HS-5 (cell line): ENCODE measurements at regions not wholly inside any gene's neighbourhood (a gene's known extent, or its start where the extent isn't known, plus 50 kb on each side); places are given as distances from the start of the nearest gene placed in this dataset.

Experiments
- DNase-seq: peaks from one replicate; pipeline ENCODE4 v3.0.0-alpha.2; 2012; ENCODE audit warnings: low read depth

DNA sequence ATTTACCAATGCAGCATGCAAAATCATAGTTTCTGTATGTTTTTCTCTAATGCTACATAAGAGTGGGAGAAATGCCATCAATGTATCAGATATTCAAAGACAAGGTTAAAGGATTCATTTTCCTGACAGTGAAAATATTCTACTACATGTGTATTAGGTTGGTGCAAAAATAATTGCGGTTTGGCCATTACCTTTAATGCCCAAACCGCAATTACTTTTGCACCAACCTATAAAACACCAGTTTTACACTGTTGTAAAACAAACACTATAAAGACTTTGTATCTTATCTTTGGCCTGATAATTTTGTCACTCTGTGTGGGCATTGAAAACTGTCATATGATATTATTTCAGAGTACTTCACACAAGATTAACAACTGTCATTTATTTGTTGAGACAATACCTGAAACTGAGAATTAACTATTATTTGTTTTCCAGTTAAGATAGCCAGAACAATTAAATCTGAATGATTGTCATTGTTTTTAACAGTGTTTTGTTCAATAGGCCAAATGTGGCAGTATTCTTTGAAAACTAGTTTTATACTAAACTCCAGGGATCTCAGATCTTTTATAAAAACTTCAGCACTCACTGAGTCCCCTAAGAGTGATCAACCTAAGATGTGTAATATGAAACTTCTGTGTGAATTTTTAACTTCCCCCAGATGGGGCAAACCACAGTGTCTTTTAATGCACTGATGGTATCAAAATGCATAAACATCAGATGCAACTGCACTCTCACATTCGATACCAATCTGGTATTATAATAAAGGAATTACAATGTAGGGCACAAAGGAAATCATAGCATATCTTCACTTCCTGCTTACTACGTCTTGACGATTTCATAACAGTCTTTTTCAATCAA is 53.8 kb upstream of the FBN2 start:
- no peak for DNase-seq

DNA sequence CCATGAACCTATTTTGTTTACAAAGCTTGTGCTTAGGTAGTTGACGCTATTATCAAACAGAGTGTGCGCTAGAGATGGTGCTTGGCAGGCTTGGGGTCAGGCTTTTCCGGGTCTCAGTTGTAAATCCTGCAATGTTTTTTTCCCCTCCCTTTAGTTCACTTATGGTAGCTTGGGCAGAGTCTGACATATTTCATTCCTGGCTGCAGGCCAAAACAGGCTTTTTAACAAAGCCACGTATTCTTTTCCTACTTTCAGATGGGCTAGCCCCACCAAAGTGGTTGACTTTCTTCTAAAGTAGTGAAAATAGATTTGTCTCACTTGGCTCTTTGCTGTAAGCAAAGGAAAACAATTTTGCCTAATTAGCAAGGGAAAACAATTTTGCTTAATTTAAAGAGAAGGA is 58.0 kb upstream of the FBN2 start:
- no peak for DNase-seq

DNA sequence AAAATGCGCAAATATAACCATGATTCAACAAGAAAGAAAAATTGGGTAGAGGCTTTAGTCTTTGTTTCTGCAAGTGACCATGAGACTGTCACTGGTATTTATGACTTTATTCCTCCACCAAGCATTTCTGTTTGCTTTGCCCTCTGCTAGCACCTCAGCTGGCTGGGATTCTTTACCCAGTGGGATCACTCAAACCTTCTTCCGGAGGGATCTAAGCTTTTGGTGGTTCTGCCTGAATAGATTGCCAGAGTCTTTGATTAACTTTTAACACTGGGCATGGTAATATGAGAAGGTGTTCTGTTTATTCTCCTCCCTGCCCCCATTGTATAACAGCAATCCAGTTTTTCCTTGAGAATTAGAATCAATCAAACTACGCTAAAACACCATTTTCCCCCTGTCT is 59.1 kb upstream of the FBN2 start:
- DNase-seq: no peak

DNA sequence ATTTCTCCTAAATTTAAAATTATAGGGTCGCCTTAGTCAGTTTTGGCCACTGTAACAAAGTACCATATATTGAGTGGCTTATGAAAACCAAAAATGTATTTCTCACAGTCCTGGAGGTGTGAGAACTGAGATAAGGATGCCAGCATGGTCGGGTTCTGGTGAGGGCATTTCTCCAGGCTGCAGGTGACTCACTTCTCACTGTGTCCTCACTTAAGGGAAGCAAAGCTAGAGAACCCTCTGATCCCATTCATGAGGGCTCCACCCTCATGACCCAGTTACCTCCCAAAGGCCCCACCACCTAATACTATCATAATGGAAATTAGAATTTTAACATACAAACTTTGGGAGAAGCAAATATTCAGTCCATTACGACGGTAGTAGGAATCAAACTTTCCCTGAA is 75.1 kb upstream of the FBN2 start:
- DNase-seq: no peak

DNA sequence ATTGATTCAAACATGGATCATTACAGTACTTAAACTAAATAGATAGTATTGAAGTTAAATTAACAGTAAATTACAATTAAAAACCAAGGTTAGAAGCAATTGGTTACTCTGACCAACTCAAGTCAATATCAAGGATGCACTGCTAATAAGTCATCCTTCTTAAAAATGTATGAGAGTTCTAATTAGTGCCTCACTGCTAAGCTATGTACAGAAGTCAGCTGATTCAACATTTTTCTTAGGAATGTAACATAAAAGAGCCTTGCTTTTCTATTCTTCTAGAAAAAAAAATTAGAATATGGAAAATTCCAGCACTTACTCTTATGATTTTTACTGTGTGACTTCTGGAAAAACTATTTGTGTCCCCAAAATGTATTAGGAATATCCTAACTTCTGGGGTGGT is 75.7 kb upstream of the FBN2 start:
- no peak for DNase-seq

DNA sequence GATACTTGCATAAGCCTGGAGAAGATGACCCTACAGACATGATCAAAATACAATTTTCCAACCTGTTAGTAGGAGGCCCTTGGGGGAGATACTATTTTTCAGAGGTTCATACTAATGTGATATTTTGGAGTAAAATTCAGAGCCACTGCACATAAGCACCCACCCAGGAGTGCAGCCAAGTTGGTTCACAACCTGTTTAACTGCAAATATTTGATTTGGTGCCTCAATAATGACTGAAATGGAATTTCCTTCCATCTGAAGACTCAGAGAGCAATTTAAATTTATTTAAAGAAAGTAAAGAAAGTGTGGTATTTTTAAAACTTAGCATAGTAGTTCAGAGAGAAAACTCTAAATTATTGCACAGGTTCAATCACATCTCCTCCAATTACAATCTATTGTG is 77.5 kb upstream of the FBN2 start:
- no peak for DNase-seq

DNA sequence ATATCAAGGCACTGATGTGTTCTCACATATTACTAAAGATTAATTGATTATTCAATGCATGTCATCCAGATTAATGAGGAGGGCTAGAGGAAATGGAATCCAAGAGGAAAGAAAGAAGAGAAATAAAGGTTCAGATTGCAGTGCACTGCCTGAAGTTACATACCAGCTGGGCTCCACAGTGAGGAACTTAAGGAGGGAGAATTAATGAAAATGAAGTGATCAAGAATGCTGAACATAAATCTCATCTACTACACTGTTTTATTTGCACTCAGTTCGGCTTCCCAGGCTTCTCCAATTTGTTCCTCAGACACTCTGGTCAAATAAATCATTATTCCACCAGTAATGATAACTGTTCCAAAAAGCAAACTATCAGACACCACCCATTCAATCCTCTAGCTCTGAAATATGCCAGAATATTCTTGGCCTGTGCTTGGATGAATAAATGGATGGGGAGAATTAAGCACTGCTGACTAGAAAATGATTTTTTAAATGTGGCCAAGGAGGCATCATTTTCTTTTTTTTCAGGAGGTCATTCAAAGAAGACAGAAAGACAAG is 88.6 kb upstream of the FBN2 start:
- DNase-seq: no peak

DNA sequence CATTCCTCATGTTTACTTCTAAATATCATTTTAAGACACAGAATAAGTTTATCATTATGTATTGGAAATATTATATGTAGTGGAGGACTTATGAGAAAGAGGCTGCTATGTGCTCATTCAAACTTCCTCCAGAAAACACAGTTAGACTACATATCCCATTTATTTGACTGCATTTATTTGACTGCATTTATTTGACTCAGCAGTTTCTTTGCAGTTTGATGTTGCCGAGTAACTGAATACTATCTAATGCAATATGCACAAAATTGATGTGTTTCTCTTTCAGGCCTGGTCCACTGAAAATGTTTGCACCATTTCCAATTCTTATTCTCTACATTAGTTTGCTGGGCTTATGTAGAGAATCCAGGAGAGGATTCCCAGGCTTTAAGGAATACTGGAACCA is 89.9 kb upstream of the FBN2 start:
- no peak for DNase-seq

DNA sequence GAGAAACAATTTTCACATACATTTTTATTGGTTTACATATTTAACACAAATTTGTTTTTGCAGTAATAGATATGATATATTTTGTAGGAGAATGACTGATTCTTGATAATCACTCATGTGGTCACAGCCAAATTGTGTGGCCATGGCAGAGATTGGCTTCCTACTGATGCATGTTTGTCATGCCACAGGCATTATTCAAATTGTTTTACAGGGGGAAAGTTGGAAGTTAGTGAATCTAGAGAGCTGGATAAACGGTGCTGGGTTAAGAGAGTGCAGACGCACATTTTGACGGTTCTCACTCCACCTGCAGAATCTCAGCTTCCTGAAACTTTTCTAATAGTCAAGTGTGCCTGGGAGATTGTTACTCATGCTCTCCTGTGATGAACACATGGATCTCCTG is 91.1 kb upstream of the FBN2 start:
- no peak for DNase-seq

DNA sequence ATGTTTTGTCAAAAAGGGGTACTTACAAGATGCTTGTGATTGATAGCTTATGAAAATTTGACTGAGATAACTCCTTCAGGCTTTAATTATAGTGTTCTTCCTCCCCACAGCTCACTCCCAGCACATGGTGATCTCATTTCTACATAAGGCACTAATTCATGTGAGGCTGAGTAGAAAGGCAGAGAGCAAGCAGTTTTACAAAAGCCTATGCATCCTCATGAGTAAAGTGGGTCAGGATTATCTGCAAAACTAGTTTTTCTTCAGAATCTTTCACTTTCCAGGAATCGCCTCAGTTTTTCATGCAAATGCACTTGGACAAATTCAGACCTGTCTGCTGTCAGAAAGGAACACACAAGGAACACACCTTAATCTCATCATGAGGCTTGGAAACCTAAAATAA is 92.1 kb upstream of the FBN2 start:
- no peak for DNase-seq

DNA sequence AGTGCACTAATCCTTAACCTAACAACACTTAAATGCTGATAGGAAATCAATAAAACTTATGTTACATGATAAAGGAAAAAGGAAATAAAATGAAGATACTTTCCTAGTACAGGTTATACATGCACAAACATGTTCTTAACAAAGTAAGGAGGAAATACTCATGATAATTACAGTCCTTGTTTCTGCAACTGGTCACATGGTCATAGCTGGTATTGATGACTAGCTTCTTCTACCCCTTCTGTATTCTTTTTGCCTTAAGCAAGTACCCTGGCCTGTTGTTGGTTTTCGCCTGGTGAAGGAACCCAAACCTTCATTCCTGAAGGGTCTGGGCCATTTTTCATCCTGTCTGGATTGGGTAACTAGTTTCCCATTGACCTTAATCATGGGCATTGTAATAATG is 93.7 kb upstream of the FBN2 start:
- no peak for DNase-seq

DNA sequence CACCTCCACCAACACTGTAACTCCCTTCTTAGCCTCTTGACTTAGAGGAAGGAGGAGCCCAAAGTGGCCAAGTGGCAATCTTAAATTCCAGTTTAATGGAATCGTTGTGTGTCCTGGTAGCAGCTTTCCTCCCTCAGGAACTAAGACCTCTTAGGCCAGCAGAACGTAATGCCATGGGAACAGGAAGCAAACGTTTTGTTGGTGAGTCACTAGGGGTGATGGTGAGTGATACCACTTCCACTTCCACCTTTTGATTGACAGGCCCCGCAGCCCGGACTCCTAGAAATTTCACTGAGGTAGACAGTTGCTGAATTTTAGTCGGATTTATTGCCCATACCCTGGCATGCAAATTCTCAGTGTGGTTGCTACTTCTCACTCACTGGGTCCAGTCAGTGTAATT is 94.2 kb upstream of the FBN2 start:
- DNase-seq: no peak

DNA sequence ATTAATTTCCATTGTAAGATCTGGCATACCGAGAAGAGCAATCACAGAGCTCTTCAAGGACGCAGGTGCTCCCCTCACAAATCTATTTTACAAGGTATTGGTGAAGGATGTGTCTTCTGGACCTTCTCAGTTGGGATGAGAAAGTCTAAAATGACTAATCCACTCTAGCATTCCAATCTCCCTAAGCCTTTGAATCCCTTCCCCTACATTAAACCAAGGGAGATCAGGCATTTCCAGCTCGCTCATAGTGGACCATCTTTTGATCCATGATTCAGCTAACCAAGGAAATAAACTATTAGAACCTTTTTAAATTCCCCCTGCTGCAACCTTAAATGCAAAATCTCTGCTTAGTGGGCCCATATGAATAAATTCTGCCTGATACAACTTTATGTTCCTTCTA is 95.9 kb upstream of the FBN2 start:
- DNase-seq: no peak

DNA sequence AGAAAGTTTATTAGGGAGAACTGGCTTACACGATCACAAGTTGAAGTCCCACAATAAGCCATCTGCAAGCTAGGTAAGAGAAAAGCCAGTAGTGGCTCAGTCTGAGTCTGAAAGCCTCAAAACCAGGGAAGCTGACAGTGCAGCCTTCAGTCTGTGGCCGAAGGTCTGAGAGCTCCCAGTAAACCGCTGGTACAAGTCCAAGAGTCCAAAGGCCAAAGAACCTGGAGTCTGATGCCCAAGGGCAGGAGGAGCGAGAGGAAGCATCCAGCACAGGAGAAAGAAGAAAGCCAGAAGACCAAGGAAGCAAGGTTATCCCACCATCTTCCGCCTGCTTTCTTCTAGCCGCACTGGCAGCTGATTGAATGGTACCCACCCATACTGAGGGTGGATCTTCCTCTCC is 97.3 kb upstream of the FBN2 start:
- DNase-seq: no peak

DNA sequence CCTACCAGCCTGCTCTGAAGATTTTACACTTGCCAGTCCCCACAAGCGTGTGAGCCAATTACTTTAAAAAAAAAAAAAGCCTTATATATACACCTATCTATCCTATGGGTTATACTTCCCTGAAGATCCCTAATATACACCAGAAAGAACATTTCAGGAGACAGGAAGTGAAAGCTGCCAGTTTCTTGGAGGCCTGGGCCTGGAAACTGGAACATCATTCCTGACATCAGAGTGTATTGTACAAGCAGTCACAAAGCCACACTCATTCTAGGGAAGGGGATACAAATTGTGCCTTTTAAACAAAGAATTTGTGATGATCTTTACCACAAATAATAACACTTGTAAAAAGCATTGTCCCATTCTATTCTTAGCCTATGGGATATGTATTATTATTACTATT is 98.3 kb upstream of the FBN2 start:
- DNase-seq: no peak

DNA sequence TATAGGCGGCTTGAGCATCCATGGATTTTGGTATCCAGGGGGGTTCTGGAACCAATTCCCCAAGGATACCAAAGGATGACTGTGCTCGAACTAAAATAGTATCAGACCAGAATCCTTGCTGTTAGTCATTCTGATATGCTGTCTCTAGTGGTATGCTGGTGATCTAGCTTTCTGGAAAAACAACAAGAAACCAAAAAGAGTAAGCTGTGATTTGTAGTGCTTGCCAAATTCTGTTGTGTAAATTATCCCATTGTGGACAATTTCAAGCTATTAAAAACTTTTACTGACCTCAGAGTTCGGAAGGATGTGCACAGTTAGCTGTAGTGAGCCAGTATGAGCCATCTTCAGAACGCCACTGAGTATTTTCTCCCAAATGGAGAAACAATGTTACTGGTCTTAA is 99.0 kb upstream of the FBN2 start:
- DNase-seq: no peak

DNA sequence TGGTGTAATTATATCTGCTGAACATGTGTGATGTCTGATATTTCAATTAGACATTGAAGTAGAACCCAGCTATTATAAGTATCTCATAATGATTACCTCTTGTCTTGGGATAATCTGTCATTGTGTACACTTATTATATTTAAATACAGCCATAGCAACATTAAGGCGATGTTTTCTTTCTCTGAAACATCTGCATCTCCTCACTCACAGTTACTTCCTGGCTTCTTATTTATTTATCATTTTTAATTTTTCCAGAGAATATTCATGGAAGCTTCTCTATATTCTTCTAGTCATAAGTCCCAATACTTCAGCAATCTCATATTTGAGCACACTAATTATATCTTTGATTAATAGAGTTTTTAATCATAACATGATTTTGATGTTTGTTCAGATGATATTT is 103.8 kb upstream of the FBN2 start:
- no peak for DNase-seq

DNA sequence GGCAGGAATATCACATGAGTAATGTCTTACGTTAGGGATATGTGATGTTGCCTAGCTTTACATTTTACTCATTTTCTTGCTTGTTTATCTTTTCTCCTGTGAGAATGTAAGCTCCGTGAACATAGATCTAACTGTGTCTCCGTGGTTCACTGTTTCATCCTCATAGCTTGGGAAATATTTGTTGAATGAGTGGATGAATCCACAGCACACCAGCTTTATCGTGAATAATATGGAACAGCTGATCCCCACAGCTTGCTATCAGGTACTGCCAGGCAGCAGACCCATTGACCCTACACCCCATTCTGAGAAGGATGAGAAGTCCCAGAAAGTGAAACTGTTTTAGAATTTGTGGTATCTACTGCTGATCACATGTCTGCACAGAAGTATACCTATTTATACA is 106.8 kb upstream of the FBN2 start:
- no peak for DNase-seq

DNA sequence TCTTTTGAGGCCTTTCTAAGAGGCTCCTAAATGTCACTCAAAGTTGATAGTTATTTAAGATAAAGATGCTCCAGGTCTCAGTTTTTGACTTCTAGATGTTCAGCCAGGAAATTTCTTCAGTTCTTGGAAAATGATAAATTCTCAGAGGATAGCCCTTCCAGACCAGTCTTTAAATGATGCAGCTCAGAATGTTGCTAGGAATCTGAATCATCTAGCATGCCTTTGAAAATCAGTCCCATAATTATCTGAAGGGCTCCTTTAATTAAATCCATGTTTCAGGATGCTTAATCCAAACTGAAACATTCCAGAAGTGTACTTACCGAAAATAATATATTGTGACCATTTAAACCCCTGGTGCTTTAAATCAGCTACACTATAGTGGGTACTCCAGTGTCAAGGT is 107.5 kb upstream of the FBN2 start:
- DNase-seq: no peak

DNA sequence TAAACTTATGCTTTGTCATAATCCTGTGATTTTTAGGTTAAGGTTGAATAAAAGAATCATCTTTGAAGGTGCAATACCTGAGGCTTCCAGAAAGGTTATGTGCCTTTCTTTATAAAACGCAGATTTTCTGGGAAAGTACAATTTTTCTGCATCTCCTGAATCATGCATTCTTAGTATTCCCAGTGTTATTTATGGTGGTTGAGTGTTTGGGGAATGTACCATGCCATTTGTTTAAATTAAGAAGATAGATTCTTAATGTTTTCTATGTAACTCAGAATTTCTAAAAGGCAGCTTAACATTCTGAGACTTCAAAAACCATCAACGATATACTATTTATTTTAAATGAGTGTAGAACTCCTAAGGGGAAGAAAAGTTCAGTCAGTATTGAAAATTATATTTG is 108.1 kb upstream of the FBN2 start:
- DNase-seq: no peak

DNA sequence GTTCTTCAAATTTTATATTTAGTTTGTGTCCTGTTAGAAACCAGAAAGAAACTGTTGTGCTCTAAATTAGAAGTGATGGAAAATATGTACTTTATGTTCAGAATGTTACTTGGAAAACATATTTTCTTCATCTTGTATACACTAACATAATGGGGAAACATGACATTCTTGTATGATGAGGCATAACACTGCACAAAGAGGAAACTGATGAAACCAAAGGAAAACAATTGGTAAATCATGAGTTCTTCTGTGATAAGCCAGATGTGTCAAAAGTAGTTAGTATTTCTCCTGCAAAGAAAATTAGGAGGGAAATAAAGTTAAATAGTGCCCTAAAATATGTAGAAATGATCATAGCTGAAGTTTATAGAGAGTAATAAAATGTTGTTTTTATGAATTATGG is 111.1 kb upstream of the FBN2 start:
- no peak for DNase-seq

DNA sequence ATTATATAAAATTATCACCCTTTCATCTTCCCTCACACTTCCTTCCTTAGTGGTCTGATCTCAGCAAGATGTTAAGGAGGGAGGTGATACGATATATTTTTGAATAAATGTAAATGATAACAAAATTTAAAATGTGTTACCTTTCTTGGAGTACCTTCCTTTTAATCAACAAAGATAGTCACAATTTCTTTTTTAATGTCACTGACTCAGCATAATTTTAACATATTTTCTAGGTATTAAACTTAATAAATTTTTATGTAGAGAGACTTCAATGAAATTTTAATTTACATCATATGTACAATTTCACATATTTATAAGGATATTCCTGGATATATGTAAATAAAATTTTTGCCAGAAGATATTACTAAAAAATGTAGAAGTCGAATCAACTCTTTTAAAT is 125.0 kb upstream of the FBN2 start:
- DNase-seq: no peak

DNA sequence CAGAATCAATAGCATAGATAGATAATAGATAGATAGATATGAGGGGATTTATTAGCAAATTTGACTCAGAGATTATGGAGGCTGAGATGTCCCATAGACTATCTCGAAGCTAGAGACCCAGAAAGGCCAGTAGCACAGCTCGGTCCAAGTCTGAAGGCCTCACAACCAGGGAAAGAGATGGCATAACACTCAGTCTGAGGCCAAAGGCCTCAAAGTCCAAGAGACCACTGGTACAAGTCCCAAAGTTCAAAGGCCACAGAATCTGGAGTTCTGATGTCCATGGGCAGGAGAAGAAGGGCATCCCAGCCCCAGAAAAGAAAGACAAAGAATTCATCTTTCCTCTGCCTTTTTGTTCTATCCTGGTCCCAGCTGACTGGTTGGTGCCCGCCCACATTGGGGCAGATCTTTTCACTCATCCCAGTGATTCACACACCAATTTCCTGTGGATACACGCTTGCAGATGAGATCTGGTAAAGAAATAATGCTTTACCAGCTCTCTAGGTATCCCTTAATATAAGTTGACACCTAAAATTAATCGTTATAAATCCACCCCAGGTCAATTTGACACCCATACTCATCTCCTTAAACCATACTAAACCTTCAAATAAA is 127.8 kb upstream of the FBN2 start:
- no peak for DNase-seq

DNA sequence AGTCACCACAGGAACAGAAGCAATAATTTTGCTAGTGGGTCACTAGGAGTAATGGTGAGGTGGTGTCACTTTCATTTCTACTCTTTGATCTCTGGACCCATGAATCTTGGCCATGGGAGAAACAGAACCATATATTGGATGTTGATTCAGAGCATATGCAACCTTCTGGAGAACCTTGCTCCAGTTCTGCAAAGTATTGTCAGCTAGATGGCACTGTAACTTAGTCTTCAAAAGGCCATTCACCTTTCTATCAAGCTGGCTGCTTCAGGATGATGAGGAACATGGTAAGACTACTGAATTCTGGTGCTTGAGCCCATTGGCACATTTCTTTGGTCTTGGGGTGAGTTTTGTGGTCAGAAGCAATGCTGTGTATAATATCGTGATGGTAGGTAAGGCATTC is 129.1 kb upstream of the FBN2 start:
- no peak for DNase-seq
